ENCODE measurements at regions not wholly inside any gene's neighbourhood (a gene's known extent, or its start where the extent isn't known, plus 50 kb on each side); places are given as distances from the start of the nearest gene placed in this dataset.

- no peak for TF ChIP-seq CTCF (conservative IDR thresholded peaks at IDR 0.05; ENCODE audit: low read length)
- no peak for TF ChIP-seq EZH2phosphoT487 (IDR thresholded peaks at IDR 0.05; ENCODE audit: borderline replicate concordance)
These were observed 496.1 kb upstream of the CCDC54 start for GRCh38 chr3:106881186-106881585.
